ENCODE measurements at regions not wholly inside any gene's neighbourhood (a gene's known extent, or its start where the extent isn't known, plus 50 kb on each side); places are given as distances from the start of the nearest gene placed in this dataset.

GRCh38 chr20:19937218-19937617 lies 79.9 kb upstream of the NAA20 start:
- Histone ChIP-seq H3K27me3 (ENCODE audit: control insufficient read depth in 1 of 2, insufficient read depth in 1 of 2, low read length in 2 of 2) (no peaks in the 10 kb centered on the region), H3K23ac (ENCODE audit: low read length in 2 of 2) (no peak overlapping the region)
- 69% methylated on average over 7 of the region's 11 CpGs for WGBS

GRCh38 chr20:19937651-19938420 lies 79.3 kb upstream of the NAA20 start:
- no peak overlapping the region for H2AFZ ChIP-seq (ENCODE audit: low read depth, low read length)
- no peaks in the 10 kb centered on the region for H3K4me1 ChIP-seq (ENCODE audit: control insufficient read depth, insufficient read depth, low read depth, low read length)
- H3K4ac ChIP-seq (ENCODE audit: low read depth in 1 of 2, low read length in 2 of 2), result no peak overlapping the region
- H3K27me3 ChIP-seq (ENCODE audit: control insufficient read depth in 1 of 2, insufficient read depth in 1 of 2, low read length in 2 of 2), result no peaks in the 10 kb centered on the region
- peak overlapping the region; percentile 35 for H2BK120ac ChIP-seq (ENCODE audit: low read depth, low read length)
- H2BK12ac ChIP-seq (ENCODE audit: low read length in 2 of 2), result peak overlapping the region; percentile 49 to 57
- H3K4me3 ChIP-seq (ENCODE audit: insufficient read depth in 1 of 2, low read depth in 1 of 2, low read length in 2 of 2), result no peak overlapping the region
- H4K91ac ChIP-seq (ENCODE audit: low read length), result no peak overlapping the region
- no peak overlapping the region for H2BK15ac ChIP-seq (ENCODE audit: low read depth, poor library complexity, severe bottlenecking)
- no peak overlapping the region for H3K4me2 ChIP-seq (ENCODE audit: low read length, poor library complexity, severe bottlenecking)
- no peak overlapping the region for H3K9ac ChIP-seq (ENCODE audit: low read length)
- no peak overlapping the region for H4K8ac ChIP-seq (ENCODE audit: low read length)
- peak overlapping the region; percentile 70 to 76 for H3K18ac ChIP-seq (ENCODE audit: low read depth in 1 of 2, low read length in 2 of 2)
- peak overlapping the region in 1 of 2 experiments; percentile 42 for H3K23ac ChIP-seq (ENCODE audit: low read length in 2 of 2)
- H2BK5ac ChIP-seq (ENCODE audit: low read depth, low read length, poor library complexity, severe bottlenecking), result no peak overlapping the region
- H3K14ac ChIP-seq (ENCODE audit: low read length in 2 of 2), result no peak overlapping the region
- 90% methylated on average over 6 of the region's 8 CpGs for WGBS
- H3K27ac ChIP-seq (ENCODE audit: low read length, poor library complexity, severe bottlenecking), result no peak overlapping the region
- no peak for DNase-seq
- H3K36me3 ChIP-seq (ENCODE audit: control insufficient read depth in 1 of 2, insufficient read depth in 2 of 2, low read depth in 1 of 2, low read length in 2 of 2), result peaks cover 36 to 52% of the 10 kb centered on the region in 2 experiments
- H3K9me3 ChIP-seq (ENCODE audit: control insufficient read depth, low read length), result no peaks in the 10 kb centered on the region
- H2AK5ac ChIP-seq (ENCODE audit: low read length, severe bottlenecking), result no peak overlapping the region
- H3K79me1 ChIP-seq (replicated peaks; ENCODE audit: low read length, poor library complexity, severe bottlenecking), result peaks cover 26% of the 10 kb centered on the region

More at GRCh38 chr20:19937218-19937617, 79.9 kb upstream of the NAA20 start:
- Histone ChIP-seq H4K91ac (ENCODE audit: low read length) (no peak overlapping the region), H2BK5ac (ENCODE audit: low read depth, low read length, poor library complexity, severe bottlenecking) (no peak overlapping the region), H3K4me1 (ENCODE audit: control insufficient read depth, insufficient read depth, low read depth, low read length) (no peaks in the 10 kb centered on the region), H3K27ac (ENCODE audit: low read length, poor library complexity, severe bottlenecking) (no peak overlapping the region), H3K14ac (ENCODE audit: low read length in 2 of 2) (peak overlapping the region in 1 of 2 experiments; percentile 79), H2BK120ac (ENCODE audit: low read depth, low read length) (no peak overlapping the region), H3K36me3 (ENCODE audit: control insufficient read depth in 1 of 2, insufficient read depth in 2 of 2, low read depth in 1 of 2, low read length in 2 of 2) (peaks cover 35 to 51% of the 10 kb centered on the region in 2 experiments), H3K4me2 (ENCODE audit: low read length, poor library complexity, severe bottlenecking) (no peak overlapping the region), H2BK12ac (ENCODE audit: low read length in 2 of 2) (peak overlapping the region in 1 of 2 experiments; percentile 59), H2AK5ac (ENCODE audit: low read length, severe bottlenecking) (no peak overlapping the region), H3K18ac (ENCODE audit: low read depth in 1 of 2, low read length in 2 of 2) (peak overlapping the region; percentile 57 to 59), H2BK15ac (ENCODE audit: low read depth, poor library complexity, severe bottlenecking) (no peak overlapping the region), H3K4ac (ENCODE audit: low read depth in 1 of 2, low read length in 2 of 2) (peak overlapping the region; percentile 46 to 78), H4K8ac (ENCODE audit: low read length) (peak overlapping the region; percentile 66), H2AFZ (ENCODE audit: low read depth, low read length) (no peak overlapping the region), H3K4me3 (ENCODE audit: insufficient read depth in 1 of 2, low read depth in 1 of 2, low read length in 2 of 2) (no peak overlapping the region), H3K9ac (ENCODE audit: low read length) (no peak overlapping the region), H3K79me1 (replicated peaks; ENCODE audit: low read length, poor library complexity, severe bottlenecking) (peaks cover 28% of the 10 kb centered on the region), H3K9me3 (ENCODE audit: control insufficient read depth, low read length) (no peaks in the 10 kb centered on the region)
- DNase-seq, result no peak

- 100% methylated on average over 3 of the region's 4 CpGs for WGBS
- H3K79me1 ChIP-seq (replicated peaks; ENCODE audit: low read length, poor library complexity, severe bottlenecking), result peaks cover 21% of the 10 kb centered on the region
- no peaks in the 10 kb centered on the region for H3K9me3 ChIP-seq (ENCODE audit: control insufficient read depth, low read length)
- no peak overlapping the region for H4K91ac ChIP-seq (ENCODE audit: low read length)
- no peaks in the 10 kb centered on the region for H3K27me3 ChIP-seq (ENCODE audit: control insufficient read depth in 1 of 2, insufficient read depth in 1 of 2, low read length in 2 of 2)
- no peak overlapping the region for H3K4me3 ChIP-seq (ENCODE audit: insufficient read depth in 1 of 2, low read depth in 1 of 2, low read length in 2 of 2)
- no peak overlapping the region for H2BK120ac ChIP-seq (ENCODE audit: low read depth, low read length)
- H3K4me2 ChIP-seq (ENCODE audit: low read length, poor library complexity, severe bottlenecking), result no peak overlapping the region
- peak overlapping the region in 1 of 2 experiments; percentile 21 for H2BK12ac ChIP-seq (ENCODE audit: low read length in 2 of 2)
- H3K36me3 ChIP-seq (ENCODE audit: control insufficient read depth in 1 of 2, insufficient read depth in 2 of 2, low read depth in 1 of 2, low read length in 2 of 2), result peaks cover 39 to 56% of the 10 kb centered on the region in 2 experiments
- no peak for DNase-seq
- H3K27ac ChIP-seq (ENCODE audit: low read length, poor library complexity, severe bottlenecking), result no peak overlapping the region
- no peak overlapping the region for H4K8ac ChIP-seq (ENCODE audit: low read length)
- H2AK5ac ChIP-seq (ENCODE audit: low read length, severe bottlenecking), result no peak overlapping the region
- no peak overlapping the region for H3K14ac ChIP-seq (ENCODE audit: low read length in 2 of 2)
- no peak overlapping the region for H3K23ac ChIP-seq (ENCODE audit: low read length in 2 of 2)
- no peak overlapping the region for H3K18ac ChIP-seq (ENCODE audit: low read depth in 1 of 2, low read length in 2 of 2)
- no peak overlapping the region for H3K9ac ChIP-seq (ENCODE audit: low read length)
- H3K4ac ChIP-seq (ENCODE audit: low read depth in 1 of 2, low read length in 2 of 2), result no peak overlapping the region
- no peak overlapping the region for H2BK5ac ChIP-seq (ENCODE audit: low read depth, low read length, poor library complexity, severe bottlenecking)
- H2BK15ac ChIP-seq (ENCODE audit: low read depth, poor library complexity, severe bottlenecking), result no peak overlapping the region
- H2AFZ ChIP-seq (ENCODE audit: low read depth, low read length), result no peak overlapping the region
- H3K4me1 ChIP-seq (ENCODE audit: control insufficient read depth, insufficient read depth, low read depth, low read length), result no peaks in the 10 kb centered on the region
Measured at GRCh38 chr20:19938421-19939090, 78.6 kb upstream of the NAA20 start.

GRCh38 chr20:19940988-19941460 lies 76.1 kb upstream of the NAA20 start:
- Histone ChIP-seq H4K8ac (ENCODE audit: low read length) (no peak overlapping the region), H4K91ac (ENCODE audit: low read length) (no peak overlapping the region), H3K9ac (ENCODE audit: low read length) (no peak overlapping the region), H2AFZ (ENCODE audit: low read depth, low read length) (no peak overlapping the region), H2BK12ac (ENCODE audit: low read length in 2 of 2) (peak overlapping the region; percentile 2 to 60), H3K27ac (ENCODE audit: low read length, poor library complexity, severe bottlenecking) (no peak overlapping the region), H3K18ac (ENCODE audit: low read depth in 1 of 2, low read length in 2 of 2) (peak overlapping the region; percentile 10 to 37), H3K4me3 (ENCODE audit: insufficient read depth in 1 of 2, low read depth in 1 of 2, low read length in 2 of 2) (no peak overlapping the region), H3K23ac (ENCODE audit: low read length in 2 of 2) (no peak overlapping the region), H3K4ac (ENCODE audit: low read depth in 1 of 2, low read length in 2 of 2) (peak overlapping the region; percentile 9 to 79), H2BK120ac (ENCODE audit: low read depth, low read length) (no peak overlapping the region), H3K4me1 (ENCODE audit: control insufficient read depth, insufficient read depth, low read depth, low read length) (peaks cover 9% of the 10 kb centered on the region), H2BK15ac (ENCODE audit: low read depth, poor library complexity, severe bottlenecking) (no peak overlapping the region), H3K27me3 (ENCODE audit: control insufficient read depth in 1 of 2, insufficient read depth in 1 of 2, low read length in 2 of 2) (no peaks in the 10 kb centered on the region), H3K4me2 (ENCODE audit: low read length, poor library complexity, severe bottlenecking) (no peak overlapping the region), H3K36me3 (ENCODE audit: control insufficient read depth in 1 of 2, insufficient read depth in 2 of 2, low read depth in 1 of 2, low read length in 2 of 2) (peaks cover 29 to 48% of the 10 kb centered on the region in 2 experiments), H3K14ac (ENCODE audit: low read length in 2 of 2) (peak overlapping the region in 1 of 2 experiments; percentile 23), H3K9me3 (ENCODE audit: control insufficient read depth, low read length) (no peaks in the 10 kb centered on the region), H2BK5ac (ENCODE audit: low read depth, low read length, poor library complexity, severe bottlenecking) (no peak overlapping the region), H2AK5ac (ENCODE audit: low read length, severe bottlenecking) (no peak overlapping the region), H3K79me1 (replicated peaks; ENCODE audit: low read length, poor library complexity, severe bottlenecking) (peaks cover 18% of the 10 kb centered on the region)
- 84% methylated on average over 4 of the region's 4 CpGs for WGBS
- peak; percentile 57 for DNase-seq
